ENCODE measurements at regions not wholly inside any gene's neighbourhood (a gene's known extent, or its start where the extent isn't known, plus 50 kb on each side); places are given as distances from the start of the nearest gene placed in this dataset.

DNA sequence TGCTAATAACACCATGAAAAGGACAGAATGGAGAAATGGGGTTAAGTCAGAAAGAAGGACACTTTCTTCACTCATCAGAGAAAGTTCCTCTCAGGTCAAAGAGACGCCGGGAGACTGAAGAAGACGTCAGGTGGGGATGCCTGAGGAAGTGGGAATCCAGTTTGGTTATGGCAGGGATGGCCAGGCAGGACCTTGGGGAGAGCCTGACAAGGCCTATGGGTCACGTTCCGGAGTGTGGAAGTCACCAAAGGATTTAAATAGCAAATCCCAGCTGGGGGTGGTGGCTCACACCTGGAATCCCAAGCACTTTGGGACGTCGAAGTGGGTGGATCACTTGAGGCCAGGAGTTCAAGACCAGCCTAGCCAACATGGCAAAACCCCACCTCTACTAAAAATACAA, 432.7 kb upstream of the SMIM21 start:
- no peak overlapping the region for H3K27ac ChIP-seq (ENCODE audit: low read depth, low read length)
- H3K4me3 ChIP-seq (ENCODE audit: insufficient read depth, low read length, poor library complexity, severe bottlenecking) = no peak overlapping the region
- no peak for TF ChIP-seq EZH2phosphoT487 (conservative IDR thresholded peaks at IDR 0.05; ENCODE audit: low read length)
- TF ChIP-seq, protein P1, sequence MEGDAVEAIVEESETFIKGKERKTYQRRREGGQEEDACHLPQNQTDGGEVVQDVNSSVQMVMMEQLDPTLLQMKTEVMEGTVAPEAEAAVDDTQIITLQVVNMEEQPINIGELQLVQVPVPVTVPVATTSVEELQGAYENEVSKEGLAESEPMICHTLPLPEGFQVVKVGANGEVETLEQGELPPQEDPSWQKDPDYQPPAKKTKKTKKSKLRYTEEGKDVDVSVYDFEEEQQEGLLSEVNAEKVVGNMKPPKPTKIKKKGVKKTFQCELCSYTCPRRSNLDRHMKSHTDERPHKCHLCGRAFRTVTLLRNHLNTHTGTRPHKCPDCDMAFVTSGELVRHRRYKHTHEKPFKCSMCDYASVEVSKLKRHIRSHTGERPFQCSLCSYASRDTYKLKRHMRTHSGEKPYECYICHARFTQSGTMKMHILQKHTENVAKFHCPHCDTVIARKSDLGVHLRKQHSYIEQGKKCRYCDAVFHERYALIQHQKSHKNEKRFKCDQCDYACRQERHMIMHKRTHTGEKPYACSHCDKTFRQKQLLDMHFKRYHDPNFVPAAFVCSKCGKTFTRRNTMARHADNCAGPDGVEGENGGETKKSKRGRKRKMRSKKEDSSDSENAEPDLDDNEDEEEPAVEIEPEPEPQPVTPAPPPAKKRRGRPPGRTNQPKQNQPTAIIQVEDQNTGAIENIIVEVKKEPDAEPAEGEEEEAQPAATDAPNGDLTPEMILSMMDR (IDR thresholded peaks at IDR 0.05; ENCODE audit: insufficient read depth, low read length, poor library complexity, severe bottlenecking) = no peak
- H3K79me2 ChIP-seq (ENCODE audit: insufficient read depth, low read length) = no peaks in the 10 kb centered on the region
- H4K20me1 ChIP-seq (ENCODE audit: low read depth, low read length) = no peaks in the 10 kb centered on the region
- no peaks in the 10 kb centered on the region for H3K27me3 ChIP-seq (ENCODE audit: low read length)
- no peak overlapping the region for H3K4me2 ChIP-seq (ENCODE audit: low read depth, low read length, poor library complexity, severe bottlenecking)
- H3K9ac ChIP-seq (ENCODE audit: low read length) = no peak overlapping the region
- H3K9me3 ChIP-seq (ENCODE audit: insufficient read depth, low read length) = no peaks in the 10 kb centered on the region
- H3F3A ChIP-seq (ENCODE audit: insufficient read depth) = no peaks in the 10 kb centered on the region
- no peak overlapping the region for H2AFZ ChIP-seq (ENCODE audit: low read depth, low read length, severe bottlenecking)
- H3K36me3 ChIP-seq (ENCODE audit: low read length) = no peaks in the 10 kb centered on the region
- no peaks in the 10 kb centered on the region for H3K9me2 ChIP-seq (replicated peaks; ENCODE audit: insufficient read depth, low read length)

DNA sequence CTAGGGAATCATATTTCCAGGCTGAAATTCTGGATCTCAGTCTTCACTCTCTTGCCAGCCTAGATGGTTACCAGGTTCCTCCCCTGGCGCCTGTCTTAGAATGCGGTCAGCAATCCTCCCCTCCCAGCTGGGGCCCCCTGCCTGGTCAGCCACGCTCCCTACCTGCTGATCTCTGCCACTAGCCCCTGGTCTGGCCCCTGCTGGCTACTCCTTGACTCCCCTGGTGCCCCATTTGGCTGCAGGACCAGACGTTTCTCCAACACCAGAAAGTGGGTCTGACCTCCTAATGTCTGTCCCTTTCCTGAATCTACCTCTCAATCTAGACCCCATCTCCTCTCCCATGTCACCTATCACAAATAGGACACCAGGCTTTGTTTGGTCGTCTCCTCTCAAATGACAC, 432.0 kb upstream of the SMIM21 start:
- H3K79me2 ChIP-seq (ENCODE audit: insufficient read depth, low read length) = no peaks in the 10 kb centered on the region
- no peak overlapping the region for H3K9ac ChIP-seq (ENCODE audit: low read length)
- H3F3A ChIP-seq (ENCODE audit: insufficient read depth) = no peaks in the 10 kb centered on the region
- H3K9me2 ChIP-seq (replicated peaks; ENCODE audit: insufficient read depth, low read length) = no peaks in the 10 kb centered on the region
- no peak overlapping the region for H3K27ac ChIP-seq (ENCODE audit: low read depth, low read length)
- H3K27me3 ChIP-seq (ENCODE audit: low read length) = no peaks in the 10 kb centered on the region
- TF ChIP-seq EZH2phosphoT487 (conservative IDR thresholded peaks at IDR 0.05; ENCODE audit: low read length) = no peak
- TF ChIP-seq, protein P1 (IDR thresholded peaks at IDR 0.05; ENCODE audit: insufficient read depth, low read length, poor library complexity, severe bottlenecking) = no peak
- no peaks in the 10 kb centered on the region for H3K9me3 ChIP-seq (ENCODE audit: insufficient read depth, low read length)
- no peak overlapping the region for H3K4me3 ChIP-seq (ENCODE audit: insufficient read depth, low read length, poor library complexity, severe bottlenecking)
- H3K4me2 ChIP-seq (ENCODE audit: low read depth, low read length, poor library complexity, severe bottlenecking) = no peak overlapping the region
- no peaks in the 10 kb centered on the region for H3K36me3 ChIP-seq (ENCODE audit: low read length)
- no peak overlapping the region for H2AFZ ChIP-seq (ENCODE audit: low read depth, low read length, severe bottlenecking)
- H4K20me1 ChIP-seq (ENCODE audit: low read depth, low read length) = no peaks in the 10 kb centered on the region

DNA sequence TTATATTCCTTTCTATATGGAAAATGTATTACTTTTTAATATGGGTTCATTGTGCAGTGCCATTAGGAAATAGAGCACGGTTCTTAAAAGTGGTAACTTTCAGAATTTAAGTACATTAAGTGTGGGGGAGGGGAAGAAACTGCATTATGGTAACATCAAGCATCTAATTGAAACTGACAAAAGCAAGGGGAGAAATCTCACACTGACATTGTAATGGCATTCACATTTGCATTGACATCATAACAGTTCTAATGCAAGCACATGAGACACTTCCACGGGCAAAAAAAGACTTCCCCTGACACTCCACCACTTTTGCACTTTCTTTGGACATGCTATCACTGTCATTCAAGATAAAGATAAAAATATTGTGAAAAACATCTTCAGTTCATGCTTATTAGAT, 431.3 kb upstream of the SMIM21 start:
- TF ChIP-seq, protein P1 (IDR thresholded peaks at IDR 0.05; ENCODE audit: insufficient read depth, low read length, poor library complexity, severe bottlenecking) = no peak
- TF ChIP-seq EZH2phosphoT487 (conservative IDR thresholded peaks at IDR 0.05; ENCODE audit: low read length) = no peak
- Histone ChIP-seq H3K4me2 (ENCODE audit: low read depth, low read length, poor library complexity, severe bottlenecking) (no peak overlapping the region), H3K9me2 (replicated peaks; ENCODE audit: insufficient read depth, low read length) (no peaks in the 10 kb centered on the region), H3K9ac (ENCODE audit: low read length) (no peak overlapping the region), H3K27ac (ENCODE audit: low read depth, low read length) (no peak overlapping the region), H3K9me3 (ENCODE audit: insufficient read depth, low read length) (no peaks in the 10 kb centered on the region), H2AFZ (ENCODE audit: low read depth, low read length, severe bottlenecking) (no peak overlapping the region), H3K79me2 (ENCODE audit: insufficient read depth, low read length) (no peaks in the 10 kb centered on the region), H3K4me3 (ENCODE audit: insufficient read depth, low read length, poor library complexity, severe bottlenecking) (no peak overlapping the region), H3F3A (ENCODE audit: insufficient read depth) (no peaks in the 10 kb centered on the region), H4K20me1 (ENCODE audit: low read depth, low read length) (no peaks in the 10 kb centered on the region), H3K36me3 (ENCODE audit: low read length) (no peaks in the 10 kb centered on the region), H3K27me3 (ENCODE audit: low read length) (no peaks in the 10 kb centered on the region)
